B cell (primary cell): ENCODE measurements at regions not wholly inside any gene's neighbourhood (a gene's known extent, or its start where the extent isn't known, plus 50 kb on each side); places are given as distances from the start of the nearest gene placed in this dataset.

Experiments used
- ATAC-seq: fragments of 200-7000 bp; cut with Tn5 transposase; one replicate; pipeline ENCODE4 v1.10.0; 2021; ENCODE audit warnings: low read depth, mild to moderate bottlenecking, moderate number of reproducible peaks, moderate library complexity
- CTCF ChIA-PET: fragments of 350-600 bp; sonication (Branson Sonifier 250); formaldehyde crosslinking; loops from one replicate; lab custom pipeline; 2021; ENCODE audit warnings: antibody characterized with exemption, inconsistent platforms; lab: Charles Lee
- POLR2A ChIA-PET: fragments of 350-600 bp; sonication (Branson Sonifier 250); formaldehyde crosslinking; loops from one replicate; lab custom pipeline; 2021; ENCODE audit warnings: antibody characterized with exemption; lab: Charles Lee
- DNase-seq: peaks from one replicate; pipeline ENCODE4 v3.0.0; 2013
- H2AFZ ChIP-seq: 2 replicates; pipeline ENCODE4 v1.6.1; 2012; ENCODE audit warnings: mild to moderate bottlenecking, low read depth, low read length; ENCODE audit not compliant: insufficient read depth, poor library complexity, severe bottlenecking
- H3K27ac ChIP-seq, 2 donors: 1 replicate in 1 of 2; 2 replicates in 1 of 2; pipeline ENCODE4 v1.5.1; 2012 to 2013; ENCODE audit warnings: low read length in 2 of 2, mild to moderate bottlenecking in 2 of 2, moderate library complexity in 1 of 2
- H3K27me3 ChIP-seq, 4 experiments: fragments of 200-600 bp in 1 of 4; sonication (generic) in 1 of 4; replicated peaks in 1 of 4; 1 replicate in 2 of 4; 2 replicates in 2 of 4; pipeline versions ENCODE4 v1.6.1 to v1.7.0; 2013 to 2016; ENCODE audit warnings: low read length in 3 of 4, mild to moderate bottlenecking in 2 of 4, mixed read lengths in 1 of 4, moderate library complexity in 1 of 4; ENCODE audit not compliant: insufficient read depth in 4 of 4, control insufficient read depth in 3 of 4; ENCODE audit errors: control extremely low read depth in 1 of 4
- H3K36me3 ChIP-seq, 2 experiments: replicated peaks in 1 of 2; 1 replicate in 1 of 2; 2 replicates in 1 of 2; pipeline versions ENCODE4 v1.6.1 to v1.7.1; 2013; ENCODE audit warnings: low read length in 1 of 2; ENCODE audit not compliant: insufficient read depth in 2 of 2, control insufficient read depth in 1 of 2; ENCODE audit errors: control extremely low read depth in 1 of 2, extremely low read depth in 1 of 2
- H3K4me1 ChIP-seq, 2 donors: fragments of 200-600 bp in 1 of 2; sonication (generic) in 1 of 2; 1 replicate in 1 of 2; 2 replicates in 1 of 2; pipeline versions ENCODE4 v1.5.1 to v1.6.1; 2013 to 2017; ENCODE audit warnings: low read length in 2 of 2; ENCODE audit not compliant: control insufficient read depth in 2 of 2, insufficient read depth in 2 of 2
- H3K4me2 ChIP-seq: replicated peaks from 2 replicates; pipeline ENCODE3; 2012; ENCODE audit warnings: mild to moderate bottlenecking, low read depth, low read length; ENCODE audit not compliant: poor library complexity, severe bottlenecking
- H3K4me3 ChIP-seq, 5 experiments: fragments of 200-600 bp in 1 of 5; sonication (generic) in 1 of 5; 1 replicate in 3 of 5; 2 replicates in 2 of 5; pipeline versions ENCODE4 v1.5.1 to v1.7.0; 2011 to 2016; ENCODE audit warnings: low read length in 4 of 5, mild to moderate bottlenecking in 4 of 5, low read depth in 2 of 5, control low read depth in 1 of 5, moderate library complexity in 1 of 5; ENCODE audit not compliant: insufficient read depth in 1 of 5; ENCODE audit errors: control extremely low read depth in 1 of 5, extremely low read depth in 1 of 5
- H3K79me2 ChIP-seq: fragments of 200-600 bp; sonication (generic); one replicate; pipeline ENCODE4 v1.6.0; 2016; ENCODE audit warnings: low read length; ENCODE audit not compliant: control insufficient read depth, insufficient read depth
- H3K9ac ChIP-seq: fragments of 200-600 bp; sonication (generic); 2 replicates; pipeline ENCODE4 v1.6.1; 2017; ENCODE audit warnings: mild to moderate bottlenecking, low read length, moderate library complexity
- H3K9me3 ChIP-seq, 3 donors: one replicate each; pipeline versions ENCODE4 v1.6.1 to v1.7.1; 2013; ENCODE audit warnings: low read length in 2 of 3; ENCODE audit not compliant: control insufficient read depth in 2 of 3, insufficient read depth in 1 of 3; ENCODE audit errors: control extremely low read depth in 1 of 3
- H4K20me1 ChIP-seq: 2 replicates; pipeline ENCODE4 v1.6.0; 2012; ENCODE audit warnings: mild to moderate bottlenecking, low read length; ENCODE audit not compliant: insufficient read depth, control insufficient read depth, poor library complexity, severe bottlenecking
- H3K27ac Mint-ChIP-seq: one replicate; pipeline ENCODE4 v1.8.0; 2021; ENCODE audit warnings: mixed read lengths
- H3K27me3 Mint-ChIP-seq: one replicate; pipeline ENCODE4 v1.8.0; 2021; ENCODE audit warnings: mixed read lengths
- H3K4me1 Mint-ChIP-seq: one replicate; pipeline ENCODE4 v1.8.0; 2021; ENCODE audit warnings: mixed read lengths
- H3K4me3 Mint-ChIP-seq: one replicate; pipeline ENCODE4 v1.8.0; 2021; ENCODE audit warnings: mixed read lengths
- H3K9me3 Mint-ChIP-seq: one replicate; pipeline ENCODE4 v1.8.0; 2022; ENCODE audit warnings: mixed read lengths; ENCODE audit not compliant: insufficient read depth
- EZH2 ChIP-seq: IDR thresholded peaks from 2 replicates; pipeline ENCODE4 v1.6.1; 2012; ENCODE audit warnings: borderline replicate concordance, low read depth, mild to moderate bottlenecking, moderate library complexity, low read length; ENCODE audit not compliant: insufficient read depth, poor library complexity, severe bottlenecking
- WGBS: methylation state at CpG from one replicate; pipeline ENCODE4 v1.1.5; 2013; ENCODE audit warnings: missing lambda C conversion rate; ENCODE audit not compliant: insufficient coverage; 5-methylcytosine and 5-hydroxymethylcytosine counted together
- intact Hi-C: fragments of 100-400 bp; cut with micrococcal nuclease; formaldehyde crosslinking; loops from one replicate; pipeline ENCODE4 v1.10.0; 2022
- TF ChIP-seq, protein P1 (sequence below): fragments of 200-600 bp; IDR thresholded peaks from one replicate; pipeline ENCODE4 v1.8.0; 2022; ENCODE audit warnings: antibody characterized with exemption, mild to moderate bottlenecking

GRCh38 chr1:232291261-232291660, 338.7 kb downstream of the SIPA1L2 start:
- H3K9ac ChIP-seq, result no peak overlapping the region
- H3K4me2 ChIP-seq, result no peak overlapping the region
- Mint-ChIP-seq H3K4me1 (no peaks in the 10 kb centered on the region), H3K9me3 (no peaks in the 10 kb centered on the region), H3K27ac (no peak overlapping the region), H3K4me3 (no peak overlapping the region), H3K27me3 (no peaks in the 10 kb centered on the region)
- no peak overlapping the region for H2AFZ ChIP-seq
- H3K27ac ChIP-seq, result no peak overlapping the region
- H3K4me3 ChIP-seq, result no peak overlapping the region
- H3K36me3 ChIP-seq, result no peaks in the 10 kb centered on the region
- H3K79me2 ChIP-seq, result no peaks in the 10 kb centered on the region
- TF ChIP-seq EZH2, result no peak
- TF ChIP-seq, protein P1, sequence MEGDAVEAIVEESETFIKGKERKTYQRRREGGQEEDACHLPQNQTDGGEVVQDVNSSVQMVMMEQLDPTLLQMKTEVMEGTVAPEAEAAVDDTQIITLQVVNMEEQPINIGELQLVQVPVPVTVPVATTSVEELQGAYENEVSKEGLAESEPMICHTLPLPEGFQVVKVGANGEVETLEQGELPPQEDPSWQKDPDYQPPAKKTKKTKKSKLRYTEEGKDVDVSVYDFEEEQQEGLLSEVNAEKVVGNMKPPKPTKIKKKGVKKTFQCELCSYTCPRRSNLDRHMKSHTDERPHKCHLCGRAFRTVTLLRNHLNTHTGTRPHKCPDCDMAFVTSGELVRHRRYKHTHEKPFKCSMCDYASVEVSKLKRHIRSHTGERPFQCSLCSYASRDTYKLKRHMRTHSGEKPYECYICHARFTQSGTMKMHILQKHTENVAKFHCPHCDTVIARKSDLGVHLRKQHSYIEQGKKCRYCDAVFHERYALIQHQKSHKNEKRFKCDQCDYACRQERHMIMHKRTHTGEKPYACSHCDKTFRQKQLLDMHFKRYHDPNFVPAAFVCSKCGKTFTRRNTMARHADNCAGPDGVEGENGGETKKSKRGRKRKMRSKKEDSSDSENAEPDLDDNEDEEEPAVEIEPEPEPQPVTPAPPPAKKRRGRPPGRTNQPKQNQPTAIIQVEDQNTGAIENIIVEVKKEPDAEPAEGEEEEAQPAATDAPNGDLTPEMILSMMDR, result no peak
- CTCF ChIA-PET, result no interaction called here
- DNase-seq, result no peak
- H3K9me3 ChIP-seq, result no peaks in the 10 kb centered on the region
- POLR2A ChIA-PET, result no interaction called here
- ATAC-seq, result no peak
- 97% methylated on average over 4 of the region's 4 CpGs for WGBS
- H4K20me1 ChIP-seq, result no peaks in the 10 kb centered on the region
- H3K27me3 ChIP-seq, result no peaks in the 10 kb centered on the region
- intact Hi-C loops, result no loop called here
- H3K4me1 ChIP-seq, result no peaks in the 10 kb centered on the region

DNA sequence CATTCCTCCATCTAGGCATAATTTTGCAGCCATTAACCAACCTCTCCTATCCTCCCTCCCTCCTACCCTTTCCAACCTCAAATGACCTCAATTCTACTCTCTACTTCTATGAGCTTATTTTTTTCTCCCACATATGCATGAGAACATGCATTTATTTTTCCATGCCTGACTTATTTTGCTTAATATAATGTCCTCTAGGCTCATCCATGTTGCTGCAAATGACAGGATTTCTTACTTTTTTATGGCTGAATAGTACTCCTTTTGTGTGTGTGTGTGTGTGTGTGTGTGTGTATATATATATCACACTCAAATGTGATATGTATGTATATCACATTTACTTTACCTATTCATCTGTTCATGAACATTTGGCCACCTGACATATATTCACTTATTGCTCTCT, 339.4 kb downstream of the SIPA1L2 start:
- H3K27ac ChIP-seq, result no peak overlapping the region
- TF ChIP-seq, protein P1, result no peak
- no peak for TF ChIP-seq EZH2
- CTCF ChIA-PET, result no interaction called here
- intact Hi-C loops, result no loop called here
- no peak for DNase-seq
- POLR2A ChIA-PET, result no interaction called here
- H4K20me1 ChIP-seq, result no peaks in the 10 kb centered on the region
- no peaks in the 10 kb centered on the region for H3K27me3 ChIP-seq
- Mint-ChIP-seq H3K27ac (no peak overlapping the region), H3K9me3 (no peaks in the 10 kb centered on the region), H3K27me3 (no peaks in the 10 kb centered on the region), H3K4me1 (no peaks in the 10 kb centered on the region), H3K4me3 (no peak overlapping the region)
- H3K4me2 ChIP-seq, result no peak overlapping the region
- H3K4me3 ChIP-seq, result no peak overlapping the region
- no peaks in the 10 kb centered on the region for H3K36me3 ChIP-seq
- no peaks in the 10 kb centered on the region for H3K4me1 ChIP-seq
- no peaks in the 10 kb centered on the region for H3K9me3 ChIP-seq
- no peak overlapping the region for H3K9ac ChIP-seq
- ATAC-seq, result no peak
- no peaks in the 10 kb centered on the region for H3K79me2 ChIP-seq
- H2AFZ ChIP-seq, result no peak overlapping the region
